ENCODE measurements at regions not wholly inside any gene's neighbourhood (a gene's known extent, or its start where the extent isn't known, plus 50 kb on each side); places are given as distances from the start of the nearest gene placed in this dataset.

- TF ChIP-seq CTCF (IDR thresholded peaks at IDR 0.05; ENCODE audit: control extremely low read depth in 1 of 3, insufficient read depth in 1 of 3, low read depth in 1 of 3, low read length in 3 of 3) (no peak), HDAC2 (IDR thresholded peaks at IDR 0.05; ENCODE audit: borderline replicate concordance in 1 of 2, low read depth in 2 of 2, low read length in 2 of 2) (no peak), YY1 (IDR thresholded peaks at IDR 0.05; ENCODE audit: low read depth, low read length) (no peak), JUN (IDR thresholded peaks at IDR 0.05; ENCODE audit: low read depth, low read length) (no peak), EZH2 (IDR thresholded peaks at IDR 0.05; ENCODE audit: low read depth, low read length, severe bottlenecking) (no peak), CEBPB (IDR thresholded peaks at IDR 0.05; ENCODE audit: low read depth, low read length) (no peak), PHF8 (conservative IDR thresholded peaks at IDR 0.05; ENCODE audit: low read depth, low read length) (no peak)
Observed at GRCh38 chr4:52231526-52231925, 180.4 kb downstream of the SPATA18 start.

Data from H1 (cell line).